Activated naive CD4-positive, alpha-beta T cell treated with anti-CD3 and anti-CD28 coated beads for 36 hours (primary cell): ENCODE measurements at regions not wholly inside any gene's neighbourhood (a gene's known extent, or its start where the extent isn't known, plus 50 kb on each side); places are given as distances from the start of the nearest gene placed in this dataset.

Experiments
- CTCF ChIA-PET: fragments of 350-600 bp; sonication (Branson Sonifier 250); formaldehyde crosslinking; loops from one replicate; lab custom pipeline; 2021; ENCODE audit warnings: antibody characterized with exemption; lab: Charles Lee
- DNase-seq: peaks from one replicate; pipeline ENCODE4 v3.0.0-alpha.2; 2020
- H3K27ac Mint-ChIP-seq: one replicate; pipeline ENCODE4 v1.8.0; 2021; ENCODE audit warnings: mild to moderate bottlenecking, mixed read lengths
- H3K27me3 Mint-ChIP-seq: one replicate; pipeline ENCODE4 v1.8.0; 2021; ENCODE audit warnings: low read depth, mixed read lengths
- H3K36me3 Mint-ChIP-seq: one replicate; pipeline ENCODE4 v1.8.0; 2021; ENCODE audit warnings: low read depth, mixed read lengths
- H3K4me1 Mint-ChIP-seq: one replicate; pipeline ENCODE4 v1.8.0; 2021; ENCODE audit warnings: low read depth, mixed read lengths
- H3K4me3 Mint-ChIP-seq: one replicate; pipeline ENCODE4 v1.8.0; 2021; ENCODE audit warnings: mild to moderate bottlenecking, moderate library complexity, mixed read lengths
- H3K9me3 Mint-ChIP-seq: one replicate; pipeline ENCODE4 v1.8.0; 2021; ENCODE audit warnings: mixed read lengths
- intact Hi-C: fragments of 100-400 bp; cut with micrococcal nuclease; formaldehyde crosslinking; loops from one replicate; pipeline ENCODE4 v1.15.1; 2023

GRCh38 chr22:34763496-34763895 lies 302.5 kb upstream of the ISX start:
- Mint-ChIP-seq H3K4me1 (no peaks in the 10 kb centered on the region), H3K9me3 (no peaks in the 10 kb centered on the region), H3K4me3 (no peak overlapping the region), H3K27ac (no peak overlapping the region), H3K27me3 (peaks cover 17% of the 10 kb centered on the region), H3K36me3 (no peaks in the 10 kb centered on the region)
- CTCF ChIA-PET, result no interaction called here
- intact Hi-C loops, result no loop called here
- DNase-seq, result no peak

GRCh38 chr22:34765115-34765514 lies 300.8 kb upstream of the ISX start:
- H3K4me1 Mint-ChIP-seq, result no peaks in the 10 kb centered on the region
- no peaks in the 10 kb centered on the region for H3K9me3 Mint-ChIP-seq
- peaks cover 11% of the 10 kb centered on the region for H3K27me3 Mint-ChIP-seq
- CTCF ChIA-PET, result no interaction called here
- no peak overlapping the region for H3K27ac Mint-ChIP-seq
- no peak for DNase-seq
- no peak overlapping the region for H3K4me3 Mint-ChIP-seq
- H3K36me3 Mint-ChIP-seq, result no peaks in the 10 kb centered on the region
- intact Hi-C loops, result no loop called here

- DNase-seq, result no peak
- intact Hi-C loops, result no loop called here
Observed at GRCh38 chr22:34769361-34769760, 296.6 kb upstream of the ISX start.

DNA sequence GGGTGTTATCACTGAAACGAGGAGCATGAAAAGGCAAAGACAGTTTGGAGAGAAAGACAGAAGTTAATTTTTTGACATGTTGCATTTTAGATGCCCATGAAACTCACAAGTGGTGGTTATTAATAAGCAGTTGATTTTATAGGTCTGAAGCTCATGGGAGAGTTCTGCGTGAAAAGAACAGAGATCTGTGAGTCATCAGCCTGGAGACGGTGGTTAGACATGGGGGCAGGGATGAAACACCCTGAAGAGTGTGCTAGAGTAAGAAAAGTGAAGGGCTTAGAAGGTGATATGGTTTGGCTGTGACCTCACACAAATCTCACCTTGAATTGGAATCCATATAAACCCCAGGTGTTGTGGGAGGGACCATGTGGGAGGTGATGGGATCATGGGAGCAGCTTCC lies 289.1 kb upstream of the ISX start:
- Mint-ChIP-seq H3K27ac (no peak overlapping the region), H3K4me3 (no peak overlapping the region), H3K36me3 (peaks cover 3% of the 10 kb centered on the region), H3K27me3 (peaks cover 4% of the 10 kb centered on the region), H3K9me3 (peaks cover 19% of the 10 kb centered on the region), H3K4me1 (no peaks in the 10 kb centered on the region)
- CTCF ChIA-PET, result no interaction called here
- intact Hi-C loops, result no loop called here
- no peak for DNase-seq

More at GRCh38 chr22:34769361-34769760, 296.6 kb upstream of the ISX start:
- H3K4me1 Mint-ChIP-seq, result no peaks in the 10 kb centered on the region
- no peak overlapping the region for H3K27ac Mint-ChIP-seq
- H3K9me3 Mint-ChIP-seq, result no peaks in the 10 kb centered on the region
- CTCF ChIA-PET, result no interaction called here
- peaks cover 4% of the 10 kb centered on the region for H3K27me3 Mint-ChIP-seq
- H3K4me3 Mint-ChIP-seq, result no peak overlapping the region
- H3K36me3 Mint-ChIP-seq, result no peaks in the 10 kb centered on the region

DNA sequence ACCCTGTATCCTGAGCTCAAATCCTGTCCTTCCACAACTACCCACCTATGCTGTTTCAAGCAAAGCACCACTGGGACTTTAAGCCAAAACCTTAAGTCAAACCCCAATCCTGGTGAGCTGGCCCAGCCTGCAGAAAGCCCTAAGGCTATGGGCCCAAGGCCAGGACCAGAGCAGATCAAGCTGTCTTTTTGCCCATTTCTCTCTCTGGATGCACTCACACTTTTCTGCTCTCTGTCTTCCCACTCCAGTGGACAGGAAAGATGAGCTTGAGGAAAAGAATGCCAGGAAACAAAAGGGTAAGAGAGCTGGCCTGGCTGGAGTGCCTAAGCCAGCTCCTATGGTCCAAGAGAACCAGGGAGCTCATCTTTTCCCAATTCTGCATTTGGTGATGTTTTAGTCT lies 284.3 kb upstream of the ISX start:
- Mint-ChIP-seq H3K27ac (no peak overlapping the region), H3K36me3 (peaks cover 2% of the 10 kb centered on the region), H3K27me3 (peaks cover 6% of the 10 kb centered on the region), H3K4me3 (no peak overlapping the region), H3K4me1 (no peaks in the 10 kb centered on the region), H3K9me3 (peaks cover 14% of the 10 kb centered on the region)
- intact Hi-C loops, result no loop called here
- no peak for DNase-seq
- CTCF ChIA-PET, result no interaction called here

DNA sequence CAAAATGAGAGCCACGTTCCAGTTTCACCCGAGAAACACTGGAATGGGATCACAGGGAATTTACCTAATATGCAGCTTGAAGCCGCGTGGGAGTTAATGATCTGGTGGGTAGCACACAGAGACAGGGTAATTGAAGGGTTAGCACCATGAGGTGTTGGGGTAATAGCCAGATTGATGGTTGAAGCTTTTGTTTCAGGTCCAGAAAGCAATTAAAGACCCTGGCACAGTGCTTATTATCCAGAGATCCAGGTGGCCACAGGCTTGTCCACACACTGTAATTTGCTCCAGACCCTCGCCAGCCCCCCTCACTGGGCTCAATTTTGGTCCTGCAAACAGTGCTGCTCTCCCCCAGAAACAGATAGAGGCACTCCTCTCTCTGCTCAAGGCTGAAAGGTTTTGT lies 282.5 kb upstream of the ISX start:
- Mint-ChIP-seq H3K27me3 (peaks cover 6% of the 10 kb centered on the region), H3K27ac (no peak overlapping the region), H3K9me3 (peaks cover 5% of the 10 kb centered on the region), H3K4me3 (no peak overlapping the region), H3K4me1 (no peaks in the 10 kb centered on the region), H3K36me3 (no peaks in the 10 kb centered on the region)
- intact Hi-C loops, result no loop called here
- CTCF ChIA-PET, result no interaction called here
- no peak for DNase-seq

GRCh38 chr22:34784056-34784455 lies 281.9 kb upstream of the ISX start:
- intact Hi-C loops, result no loop called here
- Mint-ChIP-seq H3K27me3 (peaks cover 6% of the 10 kb centered on the region), H3K4me1 (no peaks in the 10 kb centered on the region), H3K36me3 (peaks cover 1% of the 10 kb centered on the region), H3K9me3 (peaks cover 5% of the 10 kb centered on the region), H3K27ac (no peak overlapping the region), H3K4me3 (no peak overlapping the region)
- no peak for DNase-seq
- CTCF ChIA-PET, result no interaction called here

GRCh38 chr22:34797826-34798225 lies 268.1 kb upstream of the ISX start:
- H3K27ac Mint-ChIP-seq, result no peak overlapping the region
- no peak overlapping the region for H3K4me3 Mint-ChIP-seq
- CTCF ChIA-PET, result no interaction called here
- intact Hi-C loops, result no loop called here
- H3K27me3 Mint-ChIP-seq, result no peaks in the 10 kb centered on the region
- H3K36me3 Mint-ChIP-seq, result no peaks in the 10 kb centered on the region
- no peaks in the 10 kb centered on the region for H3K4me1 Mint-ChIP-seq
- H3K9me3 Mint-ChIP-seq, result peaks cover 5% of the 10 kb centered on the region
- DNase-seq, result no peak

- H3K4me3 Mint-ChIP-seq, result no peak overlapping the region
- intact Hi-C loops, result no loop called here
- no peaks in the 10 kb centered on the region for H3K4me1 Mint-ChIP-seq
- peaks cover 2% of the 10 kb centered on the region for H3K9me3 Mint-ChIP-seq
- no peaks in the 10 kb centered on the region for H3K27me3 Mint-ChIP-seq
- no peak for DNase-seq
- CTCF ChIA-PET, result no interaction called here
- no peak overlapping the region for H3K27ac Mint-ChIP-seq
- H3K36me3 Mint-ChIP-seq, result no peaks in the 10 kb centered on the region
Observed at GRCh38 chr22:34798605-34799004, 267.4 kb upstream of the ISX start.

GRCh38 chr22:34800260-34800980 lies 265.5 kb upstream of the ISX start:
- Mint-ChIP-seq H3K27ac (no peak overlapping the region), H3K36me3 (no peaks in the 10 kb centered on the region), H3K27me3 (no peaks in the 10 kb centered on the region), H3K9me3 (no peaks in the 10 kb centered on the region), H3K4me1 (no peaks in the 10 kb centered on the region), H3K4me3 (no peak overlapping the region)
- intact Hi-C loops, result no loop called here
- no peak for DNase-seq
- CTCF ChIA-PET, result no interaction called here

DNA sequence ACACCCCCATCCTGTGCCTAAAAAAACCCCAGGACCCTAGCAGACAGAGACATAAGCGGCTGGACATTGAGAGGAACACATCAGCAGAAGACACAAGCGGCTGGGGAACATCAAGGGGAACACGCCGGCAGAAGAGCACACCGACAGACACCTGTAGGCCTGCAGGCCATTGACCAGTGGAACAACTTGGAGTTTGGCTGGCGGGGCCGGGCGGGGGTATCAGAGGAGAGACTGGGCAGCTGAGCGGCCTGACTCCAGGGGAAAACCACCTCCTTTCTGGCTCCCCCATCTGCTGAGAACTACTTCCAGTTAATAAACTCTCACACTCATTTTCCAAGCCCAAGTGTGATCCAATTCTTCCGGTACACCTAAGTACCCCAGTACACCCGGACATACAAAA lies 264.7 kb upstream of the ISX start:
- Mint-ChIP-seq H3K27ac (no peak overlapping the region), H3K27me3 (no peaks in the 10 kb centered on the region), H3K4me1 (no peaks in the 10 kb centered on the region), H3K4me3 (no peak overlapping the region), H3K36me3 (no peaks in the 10 kb centered on the region), H3K9me3 (no peaks in the 10 kb centered on the region)
- intact Hi-C loops, result no loop called here
- CTCF ChIA-PET, result no interaction called here
- DNase-seq, result no peak

GRCh38 chr22:34804091-34804490 lies 261.9 kb upstream of the ISX start:
- CTCF ChIA-PET, result no interaction called here
- H3K4me1 Mint-ChIP-seq, result no peaks in the 10 kb centered on the region
- H3K27ac Mint-ChIP-seq, result no peak overlapping the region
- H3K9me3 Mint-ChIP-seq, result no peaks in the 10 kb centered on the region
- intact Hi-C loops, result no loop called here
- no peaks in the 10 kb centered on the region for H3K36me3 Mint-ChIP-seq
- no peaks in the 10 kb centered on the region for H3K27me3 Mint-ChIP-seq
- H3K4me3 Mint-ChIP-seq, result no peak overlapping the region
- no peak for DNase-seq

GRCh38 chr22:34804604-34805003 lies 261.4 kb upstream of the ISX start:
- Mint-ChIP-seq H3K4me3 (no peak overlapping the region), H3K4me1 (no peaks in the 10 kb centered on the region), H3K36me3 (no peaks in the 10 kb centered on the region), H3K27ac (no peak overlapping the region), H3K9me3 (no peaks in the 10 kb centered on the region), H3K27me3 (no peaks in the 10 kb centered on the region)
- intact Hi-C loops, result no loop called here
- CTCF ChIA-PET, result no interaction called here
- no peak for DNase-seq
